HG03432 (cell line): ENCODE measurements at regions not wholly inside any gene's neighbourhood (a gene's known extent, or its start where the extent isn't known, plus 50 kb on each side); places are given as distances from the start of the nearest gene placed in this dataset.
"Not testable (repeated sequence)": the region's sequence is repeated elsewhere in the genome, so short reads cannot be mapped to it uniquely, and the experiment has no call there.

Source experiments
- ATAC-seq: cut with Tn5 transposase; IDR thresholded peaks from one replicate; pipeline ENCODE4 v1.9.1; 2021; ENCODE audit warnings: mild to moderate bottlenecking, moderate library complexity; ENCODE audit not compliant: unreplicated experiment

- no peak for ATAC-seq
These were observed 219.6 kb upstream of the THUMPD2 start for GRCh38 chr2:39998617-39999016.

GRCh38 chr2:39996653-39997080 lies 217.6 kb upstream of the THUMPD2 start:
- no peak for ATAC-seq

GRCh38 chr2:39995005-39995737 lies 216.1 kb upstream of the THUMPD2 start:
- no peak for ATAC-seq

DNA sequence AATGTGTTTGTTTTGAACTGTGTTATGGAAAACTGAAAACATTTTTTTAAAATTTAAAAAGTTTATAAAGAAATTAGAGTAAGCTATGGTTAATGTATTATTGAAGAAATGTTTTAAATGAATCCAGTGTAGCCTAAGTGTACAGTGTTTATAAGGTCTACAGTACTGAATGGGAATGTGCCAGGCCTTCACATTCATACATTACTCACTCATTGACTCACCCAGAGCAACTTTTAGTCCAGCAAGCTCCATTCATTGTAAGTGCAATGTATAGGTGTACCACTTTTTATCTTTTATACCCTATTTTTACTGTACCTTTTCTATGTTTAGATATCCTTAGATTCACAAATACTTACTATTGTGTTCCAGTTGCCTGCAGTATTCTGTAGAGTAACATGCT lies 215.1 kb upstream of the THUMPD2 start:
- no peak for ATAC-seq

- ATAC-seq, result no peak
These were observed 212.2 kb upstream of the THUMPD2 start for GRCh38 chr2:39991298-39991697.

GRCh38 chr2:39990335-39990900 lies 211.4 kb upstream of the THUMPD2 start:
- ATAC-seq, result no peak

DNA sequence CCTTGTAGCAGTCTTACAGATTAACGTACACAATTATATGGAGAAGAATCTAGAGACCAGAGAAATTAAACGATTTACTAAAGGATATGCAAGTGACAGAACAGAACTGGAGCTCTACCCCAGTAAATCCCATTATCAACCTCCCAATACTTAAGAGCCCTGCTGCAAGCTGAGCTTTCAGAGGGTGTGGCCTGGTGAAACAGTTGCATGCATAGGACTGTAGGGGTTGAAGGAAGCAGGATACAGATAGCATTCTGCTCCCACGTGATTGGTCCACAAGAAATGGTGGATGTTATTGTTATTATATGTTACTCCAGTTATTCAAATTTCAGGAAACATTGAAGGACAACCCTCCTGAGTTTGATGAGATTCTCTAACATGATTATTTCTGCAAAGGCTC lies 210.8 kb upstream of the THUMPD2 start:
- ATAC-seq, result no peak

- ATAC-seq, result no peak
These were observed 202.8 kb upstream of the THUMPD2 start for GRCh38 chr2:39981883-39982311.

- ATAC-seq, result no peak
These were observed 196.5 kb upstream of the THUMPD2 start for GRCh38 chr2:39975476-39976020.

DNA sequence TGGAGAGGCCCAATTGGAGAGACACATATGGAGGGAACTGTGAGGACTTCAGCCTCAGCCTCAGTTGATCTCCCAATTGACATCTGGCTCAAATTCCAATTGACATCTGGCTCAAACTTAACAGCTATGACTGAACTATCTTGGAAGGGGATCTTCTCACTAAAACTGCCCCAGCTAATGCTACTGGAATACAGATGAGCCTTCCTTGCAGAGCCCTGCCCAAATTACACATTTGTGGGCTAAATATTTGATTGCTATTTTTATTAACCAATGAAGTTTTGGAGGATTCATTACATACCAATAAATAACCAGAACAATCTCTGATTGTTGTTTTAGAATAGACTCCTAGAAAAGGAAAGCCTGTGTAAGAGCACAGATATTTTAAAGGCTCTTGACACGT lies 189.0 kb upstream of the THUMPD2 start:
- ATAC-seq, result no peak

DNA sequence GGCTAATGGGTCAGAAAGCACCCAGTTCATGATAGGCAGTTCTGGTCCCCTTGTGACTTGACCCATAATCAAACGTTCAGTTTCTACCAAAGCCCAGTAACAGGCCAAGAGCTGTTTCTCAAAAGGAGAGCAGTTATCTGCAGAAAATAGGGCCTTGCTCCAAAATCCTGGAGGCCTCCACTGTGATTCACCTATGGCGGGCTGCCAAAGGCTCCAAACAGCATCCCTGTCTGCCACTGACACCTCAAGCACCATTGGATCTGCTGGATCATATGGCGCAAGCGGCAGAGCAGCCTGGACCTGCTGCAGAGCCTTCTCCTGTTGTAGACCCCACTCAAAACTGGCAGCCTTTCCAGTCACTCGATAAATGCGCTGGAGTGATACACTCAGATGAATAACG lies 181.6 kb upstream of the THUMPD2 start:
- not testable (repeated sequence) for ATAC-seq

DNA sequence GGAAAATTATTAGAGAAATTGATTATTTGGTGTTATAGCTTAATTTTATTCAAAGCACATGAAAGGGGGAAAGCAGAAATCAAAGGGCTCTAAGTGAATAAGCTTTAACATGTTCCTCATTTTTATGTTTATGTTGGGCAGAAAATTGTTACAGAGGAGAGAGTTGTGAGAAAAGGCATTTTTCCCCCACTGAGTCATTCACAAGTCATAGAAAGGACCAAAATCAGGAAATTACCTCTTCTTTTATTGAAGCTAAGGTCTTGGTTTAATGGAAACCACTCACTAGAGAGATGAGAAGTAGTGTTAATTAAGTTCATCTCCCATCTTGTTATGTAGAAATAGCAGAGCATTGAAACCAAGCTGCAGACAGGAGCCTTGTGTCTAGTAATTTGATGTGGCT lies 175.3 kb upstream of the THUMPD2 start:
- no peak for ATAC-seq

- ATAC-seq, result no peak
These were observed 170.1 kb upstream of the THUMPD2 start for GRCh38 chr2:39949131-39949530.

GRCh38 chr2:39948016-39948719 lies 169.1 kb upstream of the THUMPD2 start:
- ATAC-seq, result no peak

DNA sequence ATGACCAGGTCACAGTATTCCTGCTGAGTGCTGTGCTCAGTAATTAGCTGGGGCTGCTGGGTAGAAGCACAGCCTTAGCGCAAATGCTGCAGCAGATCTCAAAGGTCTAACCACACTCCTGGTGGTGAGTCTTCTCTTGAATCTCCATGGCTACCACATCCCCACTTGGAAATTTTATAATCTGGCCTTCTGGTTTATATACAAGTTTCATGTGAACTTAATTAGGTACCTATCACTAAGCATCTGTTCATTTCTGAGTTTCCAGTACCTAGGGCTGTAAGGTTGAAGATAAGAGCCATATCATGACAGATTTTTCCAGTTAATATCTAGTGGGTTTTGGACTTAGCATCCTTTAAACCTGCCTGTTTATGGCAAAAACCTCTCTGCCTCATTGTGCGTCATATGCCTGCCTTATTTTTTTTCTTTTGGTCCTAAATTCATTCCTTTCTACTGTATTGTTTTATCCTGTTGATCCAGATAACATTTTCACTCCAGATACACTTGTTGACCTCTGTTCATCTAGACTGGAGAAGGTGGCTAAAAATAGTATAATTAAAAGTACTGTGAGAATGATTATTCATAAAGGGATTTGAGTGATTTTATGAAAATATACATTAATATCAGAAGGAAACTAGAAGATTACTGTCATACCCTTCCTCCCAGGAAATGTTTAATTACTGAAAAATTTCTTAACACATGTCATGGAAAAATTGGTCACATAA lies 168.4 kb upstream of the THUMPD2 start:
- no peak for ATAC-seq

GRCh38 chr2:39942950-39943349 lies 163.9 kb upstream of the THUMPD2 start:
- ATAC-seq, result no peak

DNA sequence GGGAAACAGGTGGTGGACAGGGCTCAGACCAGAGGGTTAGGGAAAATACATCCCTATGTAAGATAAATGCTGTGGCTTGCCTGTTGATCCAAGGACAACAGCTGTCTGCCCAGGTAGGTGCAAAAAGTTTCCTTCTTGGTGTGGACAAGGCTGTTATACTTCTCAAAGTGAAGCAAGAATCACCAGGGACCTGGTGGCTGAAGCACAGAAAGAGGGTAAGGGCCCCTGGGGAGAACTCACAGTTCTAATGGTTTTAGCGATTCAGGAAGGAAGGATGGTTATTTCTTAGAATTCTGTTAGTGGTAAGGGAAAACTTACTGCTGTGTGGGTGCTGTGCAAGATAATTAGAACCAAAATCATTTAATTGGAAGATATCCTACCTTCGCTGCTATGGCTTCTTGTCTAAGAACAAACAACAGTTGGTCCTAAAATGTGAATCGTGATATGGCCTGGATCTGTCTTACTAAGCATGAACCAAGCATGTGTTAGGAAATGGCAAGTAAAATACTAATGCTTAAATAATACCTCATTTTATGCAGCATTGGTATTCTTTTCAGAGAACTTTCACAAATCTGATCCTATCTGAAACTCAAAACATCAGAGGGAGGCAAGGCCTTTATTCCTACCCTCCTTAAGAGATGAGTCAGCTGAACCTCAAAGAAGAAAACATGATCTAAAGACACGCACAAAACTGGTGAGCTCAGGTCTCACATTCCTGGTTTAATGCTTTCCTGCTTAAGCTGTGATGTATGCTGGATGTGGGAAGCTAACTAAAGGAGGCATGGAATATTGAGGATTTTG lies 159.2 kb upstream of the THUMPD2 start:
- ATAC-seq, result no peak

DNA sequence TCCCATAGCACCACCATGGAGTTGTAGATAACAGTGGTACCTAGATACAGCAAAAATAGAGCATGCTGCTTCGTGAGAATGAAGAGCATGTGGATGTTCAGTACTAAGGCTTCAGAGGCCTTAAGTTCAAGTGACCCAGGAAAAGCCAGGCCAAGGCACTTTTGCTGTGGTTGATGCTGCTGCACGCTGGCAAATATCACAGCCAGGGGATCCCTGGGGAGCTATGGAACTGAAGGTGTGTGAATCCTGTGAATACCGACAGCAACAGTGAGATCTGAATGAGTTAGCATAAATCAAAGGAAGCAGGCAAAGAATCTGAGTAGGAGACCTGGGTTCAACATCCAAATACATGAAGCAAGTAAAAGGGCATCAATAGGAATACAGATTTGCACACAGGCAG lies 158.6 kb upstream of the THUMPD2 start:
- ATAC-seq, result no peak

- no peak for ATAC-seq
These were observed 155.8 kb upstream of the THUMPD2 start for GRCh38 chr2:39934851-39935250.

DNA sequence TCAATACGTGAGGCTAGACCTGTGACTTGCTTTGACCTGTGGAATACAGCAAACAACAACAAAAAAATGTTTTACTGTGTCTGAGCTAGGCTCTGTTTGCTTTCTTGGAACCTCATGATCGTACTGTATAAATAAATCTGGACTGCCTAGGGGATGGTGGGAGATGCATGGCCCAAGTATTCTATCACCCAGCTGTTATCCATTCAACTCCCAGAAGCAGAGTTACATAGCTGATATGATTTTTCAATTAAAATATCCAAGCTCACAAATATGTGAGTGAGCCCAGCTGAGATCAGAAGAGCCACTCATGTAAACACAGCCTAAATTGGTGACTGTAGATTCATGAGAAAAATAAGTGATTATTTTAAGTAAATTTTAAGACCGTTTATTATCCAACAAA lies 154.1 kb upstream of the THUMPD2 start:
- no peak for ATAC-seq
